K562 (cell line): ENCODE measurements at regions not wholly inside any gene's neighbourhood (a gene's known extent, or its start where the extent isn't known, plus 50 kb on each side); places are given as distances from the start of the nearest gene placed in this dataset.

Experiments
- ATAC-seq: fragments of 200-7000 bp; cut with Tn5 transposase; 3 replicates; pipeline ENCODE4 v1.9.1; 2020; ENCODE audit warnings: moderate library complexity
- BruUV-seq: library from RNA; stranded (reverse); fragments of 400-500 nt; replicated peaks from 2 replicates; lab custom pipeline; 2021; lab: Mats Ljungman, UMichigan
- CTCF ChIA-PET: fragments of 300-600 bp; formaldehyde crosslinking; extraction: SDS; loops from one replicate; lab custom pipeline; 2021; ENCODE audit warnings: low intra/inter-chr PET ratio; lab: Yijun Ruan, JAX
- POLR2A ChIA-PET: fragments of 300-600, 350-650 bp; sonication (Branson Sonifier 250); formaldehyde crosslinking; extraction: SDS; loops from one replicate; lab custom pipeline; 2021; ENCODE audit warnings: antibody characterized with exemption, inconsistent platforms; lab: Yijun Ruan, JAX
- DNase-seq, 4 experiments: peaks; one replicate each; pipeline versions ENCODE4 v3.0.0 to v3.0.0-alpha.2; 2011 to 2018; ENCODE audit warnings: low spot score in 3 of 4, mixed read lengths in 3 of 4; ENCODE audit errors: extremely low read depth in 1 of 4
- FAIRE-seq: peaks from 2 replicates; lab custom pipeline; 2011; peaks lifted over from hg19 to GRCh38; lab: Jason Lieb, UNC
- H2AFZ ChIP-seq: 2 replicates; pipeline ENCODE4 v1.6.0; 2011; ENCODE audit warnings: low read depth, low read length, control low read depth, inconsistent platforms
- H3K27ac ChIP-seq: fragments of 200-600 bp; 3 replicates; pipeline ENCODE4 v1.8.0; 2011; ENCODE audit warnings: low read depth, mild to moderate bottlenecking, control low read depth, inconsistent platforms, low read length, moderate library complexity, mixed read lengths; ENCODE audit errors: extremely low read depth
- H3K27me3 ChIP-seq, 2 experiments: fragments of 300-600 bp in 1 of 2; 2 replicates in 1 of 2; 3 replicates in 1 of 2; pipeline versions ENCODE4 v1.6.0 to v1.8.0; 2011; ENCODE audit warnings: inconsistent platforms in 2 of 2, low read length in 2 of 2, mild to moderate bottlenecking in 1 of 2, mixed read lengths in 1 of 2, moderate library complexity in 1 of 2; ENCODE audit not compliant: control insufficient read depth in 2 of 2, insufficient read depth in 2 of 2
- H3K36me3 ChIP-seq: fragments of 300-600 bp; 3 replicates; pipeline ENCODE4 v1.8.0; 2011; ENCODE audit warnings: mild to moderate bottlenecking, low read length, inconsistent platforms; ENCODE audit not compliant: control insufficient read depth, insufficient read depth
- H3K4me1 ChIP-seq, 2 experiments: fragments of 200-600 bp in 1 of 2; replicated peaks in 1 of 2; 2 replicates in 1 of 2; 3 replicates in 1 of 2; pipeline versions ENCODE4 v1.5.1 to v1.8.0; 2011; ENCODE audit warnings: inconsistent platforms in 2 of 2, low read length in 2 of 2, mild to moderate bottlenecking in 1 of 2, mixed read lengths in 1 of 2, moderate library complexity in 1 of 2; ENCODE audit not compliant: control insufficient read depth in 2 of 2, insufficient read depth in 2 of 2
- H3K4me2 ChIP-seq: 2 replicates; pipeline ENCODE4 v1.6.1; 2011; ENCODE audit warnings: low read length, control low read depth, inconsistent platforms, mixed read lengths; ENCODE audit not compliant: insufficient read depth
- H3K4me3 ChIP-seq: fragments of 200-600 bp; sonication (generic), shearing (Covaris generic); 2 replicates; pipeline ENCODE4 v1.5.1; 2016; ENCODE audit warnings: control low read depth, inconsistent platforms
- H3K79me2 ChIP-seq: fragments of 200-600 bp; 3 replicates; pipeline ENCODE4 v1.8.0; 2011; ENCODE audit warnings: low read length, inconsistent platforms; ENCODE audit not compliant: control insufficient read depth, insufficient read depth
- H3K9ac ChIP-seq, 2 experiments: 2 replicates each; pipeline versions ENCODE4 v1.6.0 to v1.6.1; 2011; ENCODE audit warnings: low read depth in 2 of 2, low read length in 2 of 2, control low read depth in 1 of 2, inconsistent platforms in 1 of 2, mild to moderate bottlenecking in 1 of 2, mixed read lengths in 1 of 2; ENCODE audit not compliant: insufficient read depth in 1 of 2
- H3K9me1 ChIP-seq: one replicate; pipeline ENCODE4 v1.6.0; 2011; ENCODE audit warnings: inconsistent platforms, mild to moderate bottlenecking, low read length, moderate library complexity; ENCODE audit not compliant: control insufficient read depth, insufficient read depth
- H3K9me3 ChIP-seq: replicated peaks from 2 replicates; pipeline ENCODE4 v1.5.1; 2011; ENCODE audit warnings: low read depth, low read length, inconsistent platforms; ENCODE audit not compliant: control insufficient read depth, insufficient read depth
- H4K20me1 ChIP-seq: replicated peaks from 2 replicates; pipeline ENCODE4 v1.6.1; 2011; ENCODE audit warnings: low read length, inconsistent platforms, mixed read lengths; ENCODE audit not compliant: control insufficient read depth, insufficient read depth
- PCBP2 ChIP-seq: fragments of 200-400 bp; formaldehyde crosslinking; IDR thresholded peaks from 2 replicates; pipeline ENCODE4 v1.6.1; 2018; ENCODE audit warnings: low read length, low read depth, mild to moderate bottlenecking, moderate library complexity; ENCODE audit not compliant: poor library complexity, severe bottlenecking
- POLR3A ChIP-seq: IDR thresholded peaks from 2 replicates; pipeline ENCODE4 v1.6.1; 2011; ENCODE audit warnings: borderline replicate concordance, mild to moderate bottlenecking, moderate library complexity; ENCODE audit not compliant: insufficient read length, insufficient read depth; ENCODE audit errors: extremely low read depth
- ZNF507 ChIP-seq: conservative IDR thresholded peaks from 2 replicates; pipeline ENCODE4 v1.6.1; 2017; ENCODE audit warnings: missing genetic modification characterization, missing compliant biosample characterization
- WGBS: fragments of 100-300 bp; shearing (Covaris generic); methylation state at CpG from one replicate; pipeline ENCODE4 v1.1.6; 2016; ENCODE audit warnings: low coverage, mixed read lengths; ENCODE audit not compliant: insufficient coverage; ENCODE audit errors: missing lambda C conversion rate; 5-methylcytosine and 5-hydroxymethylcytosine counted together
- in situ Hi-C: fragments of 300-500 bp; cut with MboI; formaldehyde crosslinking; loops from 4 replicates; pipeline ENCODE4 v1.15.0; 2018; ENCODE audit warnings: inconsistent platforms, mixed read lengths
- intact Hi-C: fragments of 100-400 bp; cut with micrococcal nuclease; formaldehyde crosslinking; loops from 2 replicates; pipeline ENCODE4 v1.14.2; 2022
- TF ChIP-seq, protein P1 (sequence below): IDR thresholded peaks from 2 replicates; pipeline ENCODE4 v1.6.1; 2011; ENCODE audit warnings: borderline replicate concordance, low read depth, mild to moderate bottlenecking, moderate library complexity, low read length; ENCODE audit not compliant: insufficient read depth, poor library complexity, severe bottlenecking
- TF ChIP-seq, protein P2 (sequence below): IDR thresholded peaks from 2 replicates; pipeline ENCODE4 v1.6.1; 2011; ENCODE audit not compliant: insufficient read length; ENCODE audit errors: extremely low read depth
- TF ChIP-seq, protein P3 (sequence below): fragments of 250-450 bp; sonication (Bioruptor Pico); IDR thresholded peaks from 2 replicates; pipeline ENCODE4 v1.4.0; 2020
- TF ChIP-seq, protein P4 (sequence below): fragments of 450-650 bp; IDR thresholded peaks from 2 replicates; pipeline ENCODE4 v1.6.1; 2016; ENCODE audit warnings: mild to moderate bottlenecking
- TF ChIP-seq, protein P5 (sequence below): fragments of 250-450 bp; sonication (Bioruptor Pico); IDR thresholded peaks from 2 replicates; pipeline ENCODE4 v1.9.0; 2021; ENCODE audit warnings: mild to moderate bottlenecking

DNA sequence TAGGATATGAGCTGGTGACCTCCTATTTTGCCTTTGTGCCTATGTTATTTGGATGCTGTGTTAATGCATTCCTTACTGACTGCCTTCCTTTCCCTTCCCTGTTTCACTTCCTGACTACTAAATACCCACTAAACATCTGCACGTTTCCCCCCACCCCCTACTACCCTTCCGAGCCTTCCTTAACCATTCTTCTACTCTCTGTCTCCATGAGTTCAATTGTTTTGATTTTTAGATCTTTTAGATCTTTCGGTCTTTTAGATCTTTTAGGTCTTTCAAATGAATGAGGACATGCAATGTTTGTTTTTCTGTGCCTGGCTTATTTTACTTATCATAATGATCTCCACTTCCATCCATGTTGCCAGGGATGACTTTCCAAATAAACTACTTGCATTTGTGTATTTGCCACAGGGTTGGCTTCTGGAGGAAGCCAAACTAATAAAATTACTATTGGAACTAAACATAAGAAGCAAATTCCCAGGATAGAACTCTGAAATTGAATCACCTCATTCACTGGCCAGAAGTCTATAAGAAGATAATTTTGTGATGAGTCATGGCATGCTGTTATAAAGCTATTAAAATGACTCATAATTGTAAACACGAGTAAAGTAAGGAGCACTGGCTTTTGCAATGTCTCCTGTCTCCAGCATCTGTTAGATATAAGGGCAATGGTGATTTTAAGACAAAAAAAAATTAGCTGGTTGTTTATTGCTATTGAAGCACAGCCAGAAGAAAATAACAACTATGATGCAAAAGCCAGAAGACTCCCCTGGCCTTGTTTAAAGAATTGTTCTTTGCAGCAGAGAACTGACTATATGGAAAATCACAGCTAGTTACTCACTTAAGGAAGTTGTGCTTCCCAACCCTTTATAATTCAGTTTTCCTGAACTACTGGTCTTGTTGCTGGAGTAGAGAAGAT lies 586.3 kb downstream of the LRFN5 start:
- CTCF ChIA-PET: no interaction called here
- Histone ChIP-seq H3K79me2 (no peaks in the 10 kb centered on the region), H3K36me3 (no peaks in the 10 kb centered on the region), H3K27ac (no peak overlapping the region), H3K4me1 (no peaks in the 10 kb centered on the region), H3K9ac (no peak overlapping the region), H2AFZ (no peak overlapping the region), H3K4me3 (no peak overlapping the region), H3K9me1 (no peaks in the 10 kb centered on the region), H3K4me2 (no peak overlapping the region), H4K20me1 (no peaks in the 10 kb centered on the region), H3K27me3 (no peaks in the 10 kb centered on the region), H3K9me3 (no peaks in the 10 kb centered on the region)
- POLR2A ChIA-PET: no interaction called here
- in situ Hi-C loops (no loop called here), intact Hi-C loops (no loop called here)
- 0% methylated on average over 3 of the region's 4 CpGs for WGBS
- FAIRE-seq (no peak), DNase-seq (no peak), ATAC-seq (no peak)
- BruUV-seq: no TSS peak
- TF ChIP-seq PCBP2 (no peak), POLR3A (no peak), ZNF507 (tag) (no peak)
- TF ChIP-seq, protein P1, sequence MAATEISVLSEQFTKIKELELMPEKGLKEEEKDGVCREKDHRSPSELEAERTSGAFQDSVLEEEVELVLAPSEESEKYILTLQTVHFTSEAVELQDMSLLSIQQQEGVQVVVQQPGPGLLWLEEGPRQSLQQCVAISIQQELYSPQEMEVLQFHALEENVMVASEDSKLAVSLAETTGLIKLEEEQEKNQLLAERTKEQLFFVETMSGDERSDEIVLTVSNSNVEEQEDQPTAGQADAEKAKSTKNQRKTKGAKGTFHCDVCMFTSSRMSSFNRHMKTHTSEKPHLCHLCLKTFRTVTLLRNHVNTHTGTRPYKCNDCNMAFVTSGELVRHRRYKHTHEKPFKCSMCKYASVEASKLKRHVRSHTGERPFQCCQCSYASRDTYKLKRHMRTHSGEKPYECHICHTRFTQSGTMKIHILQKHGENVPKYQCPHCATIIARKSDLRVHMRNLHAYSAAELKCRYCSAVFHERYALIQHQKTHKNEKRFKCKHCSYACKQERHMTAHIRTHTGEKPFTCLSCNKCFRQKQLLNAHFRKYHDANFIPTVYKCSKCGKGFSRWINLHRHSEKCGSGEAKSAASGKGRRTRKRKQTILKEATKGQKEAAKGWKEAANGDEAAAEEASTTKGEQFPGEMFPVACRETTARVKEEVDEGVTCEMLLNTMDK: no peak
- TF ChIP-seq, protein P2, sequence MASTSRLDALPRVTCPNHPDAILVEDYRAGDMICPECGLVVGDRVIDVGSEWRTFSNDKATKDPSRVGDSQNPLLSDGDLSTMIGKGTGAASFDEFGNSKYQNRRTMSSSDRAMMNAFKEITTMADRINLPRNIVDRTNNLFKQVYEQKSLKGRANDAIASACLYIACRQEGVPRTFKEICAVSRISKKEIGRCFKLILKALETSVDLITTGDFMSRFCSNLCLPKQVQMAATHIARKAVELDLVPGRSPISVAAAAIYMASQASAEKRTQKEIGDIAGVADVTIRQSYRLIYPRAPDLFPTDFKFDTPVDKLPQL: no peak
- TF ChIP-seq, protein P3, sequence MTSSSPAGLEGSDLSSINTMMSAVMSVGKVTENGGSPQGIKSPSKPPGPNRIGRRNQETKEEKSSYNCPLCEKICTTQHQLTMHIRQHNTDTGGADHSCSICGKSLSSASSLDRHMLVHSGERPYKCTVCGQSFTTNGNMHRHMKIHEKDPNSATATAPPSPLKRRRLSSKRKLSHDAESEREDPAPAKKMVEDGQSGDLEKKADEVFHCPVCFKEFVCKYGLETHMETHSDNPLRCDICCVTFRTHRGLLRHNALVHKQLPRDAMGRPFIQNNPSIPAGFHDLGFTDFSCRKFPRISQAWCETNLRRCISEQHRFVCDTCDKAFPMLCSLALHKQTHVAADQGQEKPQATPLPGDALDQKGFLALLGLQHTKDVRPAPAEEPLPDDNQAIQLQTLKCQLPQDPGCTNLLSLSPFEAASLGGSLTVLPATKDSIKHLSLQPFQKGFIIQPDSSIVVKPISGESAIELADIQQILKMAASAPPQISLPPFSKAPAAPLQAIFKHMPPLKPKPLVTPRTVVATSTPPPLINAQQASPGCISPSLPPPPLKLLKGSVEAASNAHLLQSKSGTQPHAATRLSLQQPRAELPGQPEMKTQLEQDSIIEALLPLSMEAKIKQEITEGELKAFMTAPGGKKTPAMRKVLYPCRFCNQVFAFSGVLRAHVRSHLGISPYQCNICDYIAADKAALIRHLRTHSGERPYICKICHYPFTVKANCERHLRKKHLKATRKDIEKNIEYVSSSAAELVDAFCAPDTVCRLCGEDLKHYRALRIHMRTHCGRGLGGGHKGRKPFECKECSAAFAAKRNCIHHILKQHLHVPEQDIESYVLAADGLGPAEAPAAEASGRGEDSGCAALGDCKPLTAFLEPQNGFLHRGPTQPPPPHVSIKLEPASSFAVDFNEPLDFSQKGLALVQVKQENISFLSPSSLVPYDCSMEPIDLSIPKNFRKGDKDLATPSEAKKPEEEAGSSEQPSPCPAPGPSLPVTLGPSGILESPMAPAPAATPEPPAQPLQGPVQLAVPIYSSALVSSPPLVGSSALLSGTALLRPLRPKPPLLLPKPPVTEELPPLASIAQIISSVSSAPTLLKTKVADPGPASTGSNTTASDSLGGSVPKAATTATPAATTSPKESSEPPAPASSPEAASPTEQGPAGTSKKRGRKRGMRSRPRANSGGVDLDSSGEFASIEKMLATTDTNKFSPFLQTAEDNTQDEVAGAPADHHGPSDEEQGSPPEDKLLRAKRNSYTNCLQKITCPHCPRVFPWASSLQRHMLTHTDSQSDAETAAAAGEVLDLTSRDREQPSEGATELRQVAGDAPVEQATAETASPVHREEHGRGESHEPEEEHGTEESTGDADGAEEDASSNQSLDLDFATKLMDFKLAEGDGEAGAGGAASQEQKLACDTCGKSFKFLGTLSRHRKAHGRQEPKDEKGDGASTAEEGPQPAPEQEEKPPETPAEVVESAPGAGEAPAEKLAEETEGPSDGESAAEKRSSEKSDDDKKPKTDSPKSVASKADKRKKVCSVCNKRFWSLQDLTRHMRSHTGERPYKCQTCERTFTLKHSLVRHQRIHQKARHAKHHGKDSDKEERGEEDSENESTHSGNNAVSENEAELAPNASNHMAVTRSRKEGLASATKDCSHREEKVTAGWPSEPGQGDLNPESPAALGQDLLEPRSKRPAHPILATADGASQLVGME (CRISPR knock-in tag): no peak
- TF ChIP-seq, protein P4, sequence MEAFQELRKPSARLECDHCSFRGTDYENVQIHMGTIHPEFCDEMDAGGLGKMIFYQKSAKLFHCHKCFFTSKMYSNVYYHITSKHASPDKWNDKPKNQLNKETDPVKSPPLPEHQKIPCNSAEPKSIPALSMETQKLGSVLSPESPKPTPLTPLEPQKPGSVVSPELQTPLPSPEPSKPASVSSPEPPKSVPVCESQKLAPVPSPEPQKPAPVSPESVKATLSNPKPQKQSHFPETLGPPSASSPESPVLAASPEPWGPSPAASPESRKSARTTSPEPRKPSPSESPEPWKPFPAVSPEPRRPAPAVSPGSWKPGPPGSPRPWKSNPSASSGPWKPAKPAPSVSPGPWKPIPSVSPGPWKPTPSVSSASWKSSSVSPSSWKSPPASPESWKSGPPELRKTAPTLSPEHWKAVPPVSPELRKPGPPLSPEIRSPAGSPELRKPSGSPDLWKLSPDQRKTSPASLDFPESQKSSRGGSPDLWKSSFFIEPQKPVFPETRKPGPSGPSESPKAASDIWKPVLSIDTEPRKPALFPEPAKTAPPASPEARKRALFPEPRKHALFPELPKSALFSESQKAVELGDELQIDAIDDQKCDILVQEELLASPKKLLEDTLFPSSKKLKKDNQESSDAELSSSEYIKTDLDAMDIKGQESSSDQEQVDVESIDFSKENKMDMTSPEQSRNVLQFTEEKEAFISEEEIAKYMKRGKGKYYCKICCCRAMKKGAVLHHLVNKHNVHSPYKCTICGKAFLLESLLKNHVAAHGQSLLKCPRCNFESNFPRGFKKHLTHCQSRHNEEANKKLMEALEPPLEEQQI: no peak
- TF ChIP-seq, protein P5, sequence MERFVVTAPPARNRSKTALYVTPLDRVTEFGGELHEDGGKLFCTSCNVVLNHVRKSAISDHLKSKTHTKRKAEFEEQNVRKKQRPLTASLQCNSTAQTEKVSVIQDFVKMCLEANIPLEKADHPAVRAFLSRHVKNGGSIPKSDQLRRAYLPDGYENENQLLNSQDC: no peak
